H9 (cell line): ENCODE measurements at regions not wholly inside any gene's neighbourhood (a gene's known extent, or its start where the extent isn't known, plus 50 kb on each side); places are given as distances from the start of the nearest gene placed in this dataset.

Experiments
- DNase-seq: peaks from one replicate; pipeline ENCODE4 v3.0.0-alpha.2; 2017
- H2AFZ ChIP-seq: one replicate; pipeline ENCODE4 v1.6.1; 2013; ENCODE audit warnings: mild to moderate bottlenecking, low read length, control low read depth, moderate library complexity
- H2AK5ac ChIP-seq: 2 replicates; pipeline ENCODE4 v1.6.1; 2013; ENCODE audit warnings: low read length, control low read depth, mixed read lengths; ENCODE audit not compliant: insufficient read length
- H2BK120ac ChIP-seq: one replicate; pipeline ENCODE4 v1.6.1; 2013; ENCODE audit warnings: low read depth, mild to moderate bottlenecking, low read length, control low read depth, inconsistent platforms; ENCODE audit not compliant: poor library complexity, severe bottlenecking
- H2BK12ac ChIP-seq: 2 replicates; pipeline ENCODE4 v1.6.1; 2013; ENCODE audit warnings: low read length, control low read depth, mixed read lengths, low read depth; ENCODE audit not compliant: insufficient read length
- H2BK15ac ChIP-seq: 2 replicates; pipeline ENCODE4 v1.6.1; 2013; ENCODE audit warnings: low read depth, low read length, control low read depth
- H2BK20ac ChIP-seq: one replicate; pipeline ENCODE4 v1.6.1; 2013; ENCODE audit warnings: low read depth, mild to moderate bottlenecking, low read length, control low read depth, inconsistent platforms; ENCODE audit not compliant: poor library complexity, severe bottlenecking
- H2BK5ac ChIP-seq: 2 replicates; pipeline ENCODE4 v1.6.1; 2013; ENCODE audit warnings: low read length, control low read depth, mixed read lengths; ENCODE audit not compliant: insufficient read length
- H3K14ac ChIP-seq: 2 replicates; pipeline ENCODE4 v1.6.1; 2013; ENCODE audit warnings: low read length, control low read depth; ENCODE audit not compliant: insufficient read depth
- H3K18ac ChIP-seq: 2 replicates; pipeline ENCODE4 v1.6.1; 2013; ENCODE audit warnings: low read depth, mild to moderate bottlenecking, mixed read lengths, low read length, control low read depth; ENCODE audit not compliant: insufficient read length
- H3K23ac ChIP-seq: 2 replicates; pipeline ENCODE4 v1.6.1; 2013; ENCODE audit warnings: low read length, control low read depth, mixed read lengths, low read depth; ENCODE audit not compliant: insufficient read length
- H3K23me2 ChIP-seq: 2 replicates; pipeline ENCODE4 v1.6.1; 2013; ENCODE audit warnings: low read depth, mild to moderate bottlenecking, mixed read lengths, low read length, control low read depth; ENCODE audit not compliant: insufficient read length, poor library complexity, severe bottlenecking
- H3K27ac ChIP-seq: 2 replicates; pipeline ENCODE4 v1.5.1; 2013; ENCODE audit warnings: low read length, control low read depth, mixed read lengths, low read depth; ENCODE audit not compliant: insufficient read length
- H3K27me3 ChIP-seq: 2 replicates; pipeline ENCODE4 v1.6.1; 2013; ENCODE audit warnings: low read length, control low read depth, inconsistent platforms; ENCODE audit not compliant: insufficient read depth
- H3K4ac ChIP-seq: 2 replicates; pipeline ENCODE4 v1.6.1; 2013; ENCODE audit warnings: low read depth, mild to moderate bottlenecking, control low read depth, inconsistent platforms, low read length, moderate library complexity
- H3K4me1 ChIP-seq: 2 replicates; pipeline ENCODE4 v1.6.1; 2013; ENCODE audit warnings: low read length, control low read depth, inconsistent platforms; ENCODE audit not compliant: insufficient read depth
- H3K4me2 ChIP-seq: 2 replicates; pipeline ENCODE4 v1.6.1; 2013; ENCODE audit warnings: low read length, control low read depth, mixed read lengths; ENCODE audit not compliant: insufficient read length, insufficient read depth
- H3K56ac ChIP-seq: 2 replicates; pipeline ENCODE4 v1.6.1; 2013; ENCODE audit warnings: low read depth, mild to moderate bottlenecking, mixed read lengths, low read length, control low read depth; ENCODE audit not compliant: insufficient read length
- H3K79me1 ChIP-seq: 2 replicates; pipeline ENCODE4 v1.6.1; 2013; ENCODE audit warnings: low read depth, mild to moderate bottlenecking, moderate library complexity, low read length, control low read depth, inconsistent platforms; ENCODE audit not compliant: insufficient read depth, poor library complexity, severe bottlenecking
- H3K79me2 ChIP-seq: 2 replicates; pipeline ENCODE4 v1.6.1; 2013; ENCODE audit warnings: low read length, control low read depth, inconsistent platforms; ENCODE audit not compliant: insufficient read depth
- H3K9ac ChIP-seq: 2 replicates; pipeline ENCODE4 v1.6.1; 2013; ENCODE audit warnings: low read length, control low read depth, mixed read lengths; ENCODE audit not compliant: insufficient read length; ENCODE audit errors: extremely low read depth
- H3K9me3 ChIP-seq: one replicate; pipeline ENCODE4 v1.6.1; 2013; ENCODE audit warnings: low read depth, low read length, inconsistent platforms; ENCODE audit not compliant: control insufficient read depth
- H3T11ph ChIP-seq: one replicate; pipeline ENCODE4 v1.6.1; 2013; ENCODE audit warnings: mild to moderate bottlenecking, low read length, control low read depth, inconsistent platforms
- H4K20me1 ChIP-seq: one replicate; pipeline ENCODE4 v1.6.1; 2013; ENCODE audit not compliant: control insufficient read depth, insufficient read length, insufficient read depth
- H4K5ac ChIP-seq: 2 replicates; pipeline ENCODE4 v1.6.1; 2013; ENCODE audit warnings: low read depth, mild to moderate bottlenecking, mixed read lengths, low read length, control low read depth; ENCODE audit not compliant: insufficient read length
- H4K8ac ChIP-seq: replicated peaks from 2 replicates; pipeline ENCODE4 v1.6.1; 2013; ENCODE audit warnings: low read length, control low read depth, mixed read lengths, low read depth; ENCODE audit not compliant: insufficient read length
- H4K91ac ChIP-seq: 2 replicates; pipeline ENCODE4 v1.6.1; 2013; ENCODE audit warnings: low read depth, mild to moderate bottlenecking, moderate library complexity, mixed read lengths, low read length, control low read depth; ENCODE audit not compliant: insufficient read length
- H3K27ac Mint-ChIP-seq, 3 experiments: 2 replicates in 2 of 3; 3 replicates in 1 of 3; pipeline ENCODE4 v1.8.0; 2020 to 2021; ENCODE audit warnings: mixed read lengths in 3 of 3, mild to moderate bottlenecking in 1 of 3, moderate library complexity in 1 of 3
- H3K27me3 Mint-ChIP-seq: 2 replicates; pipeline ENCODE4 v1.8.0; 2021; ENCODE audit warnings: low read depth, mild to moderate bottlenecking, moderate library complexity, mixed read lengths
- H3K36me3 Mint-ChIP-seq, 3 experiments: 2 replicates in 2 of 3; 3 replicates in 1 of 3; pipeline ENCODE4 v1.8.0; 2020 to 2021; ENCODE audit warnings: low read depth in 3 of 3, mixed read lengths in 3 of 3; ENCODE audit not compliant: insufficient read depth in 1 of 3
- H3K4me1 Mint-ChIP-seq, 2 experiments: 2 replicates each; pipeline ENCODE4 v1.8.0; 2020; ENCODE audit warnings: mixed read lengths in 2 of 2
- H3K4me3 Mint-ChIP-seq, 2 experiments: 2 replicates in 1 of 2; 3 replicates in 1 of 2; pipeline ENCODE4 v1.8.0; 2020 to 2021; ENCODE audit warnings: mild to moderate bottlenecking in 2 of 2, mixed read lengths in 2 of 2, moderate library complexity in 1 of 2
- H3K9me3 Mint-ChIP-seq, 2 experiments: 2 replicates in 1 of 2; 3 replicates in 1 of 2; pipeline ENCODE4 v1.8.0; 2020; ENCODE audit warnings: mild to moderate bottlenecking in 2 of 2, mixed read lengths in 2 of 2, moderate library complexity in 1 of 2
- CTCF ChIP-seq: fragments of 200-600 bp; sonication (generic); conservative IDR thresholded peaks from 3 replicates; pipeline ENCODE4 v1.8.0; 2021; ENCODE audit warnings: antibody characterized with exemption, mild to moderate bottlenecking
- WGBS: extraction: QIAGEN DNeasy Blood & Tissue Kit; methylation state at CpG from one replicate; pipeline ENCODE4 v1.1.7; 2013; ENCODE audit warnings: missing lambda C conversion rate, low lambda C conversion rate, mixed read lengths; ENCODE audit not compliant: insufficient read length; ENCODE audit errors: extremely low coverage; 5-methylcytosine and 5-hydroxymethylcytosine counted together

- H2AFZ ChIP-seq: no peak overlapping the region
- H3K9me3 ChIP-seq: no peaks in the 10 kb centered on the region
Observed at GRCh38 chr16:86051368-86052114, 152.6 kb downstream of the IRF8 start.

More at GRCh38 chr16:86051368-86052114, 152.6 kb downstream of the IRF8 start:
- Histone ChIP-seq H2BK15ac (no peak overlapping the region), H4K8ac (no peak overlapping the region), H3K14ac (no peak overlapping the region; the same call in 1 of the 2 replicates), H3K18ac (no peak overlapping the region), H4K91ac (no peak overlapping the region), H2AK5ac (no peak overlapping the region), H2BK5ac (no peak overlapping the region), H4K20me1 (no peaks in the 10 kb centered on the region), H3T11ph (no peak overlapping the region), H2BK120ac (no peak overlapping the region), H4K5ac (no peak overlapping the region), H2BK12ac (no peak overlapping the region), H3K9ac (no peak overlapping the region), H2BK20ac (no peak overlapping the region), H3K4ac (no peak overlapping the region), H3K79me1 (no peaks in the 10 kb centered on the region), H3K23me2 (no peaks in the 10 kb centered on the region), H3K4me1 (no peaks in the 10 kb centered on the region), H3K23ac (no peak overlapping the region), H3K27ac (no peak overlapping the region), H3K79me2 (no peaks in the 10 kb centered on the region), H3K56ac (no peak overlapping the region), H3K27me3 (peaks cover 3% of the 10 kb centered on the region; the same call in 1 of the 2 replicates), H3K4me2 (no peak overlapping the region)
- Mint-ChIP-seq H3K4me3 (no peak overlapping the region), H3K4me1 (peaks cover 11 to 18% of the 10 kb centered on the region in 2 experiments), H3K27ac (no peak overlapping the region), H3K9me3 (no peaks in the 10 kb centered on the region), H3K27me3 (peaks cover 37% of the 10 kb centered on the region), H3K36me3 (no peaks in the 10 kb centered on the region)
- no CpG with 5 or more reads among the region's 20 CpGs for WGBS
- DNase-seq: no peak
- no peak for TF ChIP-seq CTCF
